Left ventricle myocardium inferior (tissue), 1 donor: ENCODE measurements at regions not wholly inside any gene's neighbourhood (a gene's known extent, or its start where the extent isn't known, plus 50 kb on each side); places are given as distances from the start of the nearest gene placed in this dataset.

Experiments
- DNase-seq: peaks from one replicate; pipeline ENCODE4 v3.0.0-alpha.2; 2020
- H3K27ac ChIP-seq: fragments of 200-600 bp; replicated peaks from 2 replicates; pipeline ENCODE4 v1.8.0; 2021
- H3K27me3 ChIP-seq: fragments of 200-600 bp; 2 replicates; pipeline ENCODE4 v1.8.0; 2021; ENCODE audit warnings: low read depth
- H3K36me3 ChIP-seq: fragments of 200-600 bp; 2 replicates; pipeline ENCODE4 v1.8.0; 2021
- H3K4me1 ChIP-seq: fragments of 200-600 bp; 2 replicates; pipeline ENCODE4 v1.8.0; 2021
- H3K4me3 ChIP-seq: fragments of 200-600 bp; 2 replicates; pipeline ENCODE4 v1.8.0; 2021; ENCODE audit warnings: mild to moderate bottlenecking, moderate library complexity
- H3K9me3 ChIP-seq: fragments of 200-600 bp; replicated peaks from 2 replicates; pipeline ENCODE4 v1.8.0; 2021
- intact Hi-C: fragments of 100-400 bp; cut with micrococcal nuclease; formaldehyde crosslinking; loops from one replicate; pipeline ENCODE4 v1.11.0; 2022
- TF ChIP-seq, protein P1 (sequence below): fragments of 200-600 bp; IDR thresholded peaks from 2 replicates; pipeline ENCODE4 v1.8.0; 2021; ENCODE audit warnings: antibody characterized with exemption, mild to moderate bottlenecking, borderline replicate concordance
- donor health status: DM: no; HTN: yes; CAD: no; lungs with severe emphysema.

DNA sequence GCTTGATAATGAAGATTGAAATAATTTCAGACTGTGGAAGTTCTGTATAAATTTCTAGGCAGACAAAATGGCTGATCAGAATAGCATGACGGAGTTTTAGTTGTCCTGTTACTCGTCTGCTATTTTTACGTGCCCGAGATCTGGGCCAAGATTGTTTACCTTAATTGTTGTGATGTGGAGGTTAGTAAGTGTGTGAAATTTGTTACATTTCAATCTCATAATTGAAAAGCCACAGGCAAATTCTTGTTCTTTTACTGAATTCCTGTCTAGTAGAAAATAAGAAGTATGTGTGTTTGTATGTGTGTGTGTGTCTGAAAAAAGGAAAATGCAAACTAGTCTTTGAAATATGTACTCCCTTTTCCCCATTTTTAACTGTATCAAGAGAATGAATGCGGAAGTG is 115.2 kb downstream of the UTRN start:
- intact Hi-C loops = no loop called here

DNA sequence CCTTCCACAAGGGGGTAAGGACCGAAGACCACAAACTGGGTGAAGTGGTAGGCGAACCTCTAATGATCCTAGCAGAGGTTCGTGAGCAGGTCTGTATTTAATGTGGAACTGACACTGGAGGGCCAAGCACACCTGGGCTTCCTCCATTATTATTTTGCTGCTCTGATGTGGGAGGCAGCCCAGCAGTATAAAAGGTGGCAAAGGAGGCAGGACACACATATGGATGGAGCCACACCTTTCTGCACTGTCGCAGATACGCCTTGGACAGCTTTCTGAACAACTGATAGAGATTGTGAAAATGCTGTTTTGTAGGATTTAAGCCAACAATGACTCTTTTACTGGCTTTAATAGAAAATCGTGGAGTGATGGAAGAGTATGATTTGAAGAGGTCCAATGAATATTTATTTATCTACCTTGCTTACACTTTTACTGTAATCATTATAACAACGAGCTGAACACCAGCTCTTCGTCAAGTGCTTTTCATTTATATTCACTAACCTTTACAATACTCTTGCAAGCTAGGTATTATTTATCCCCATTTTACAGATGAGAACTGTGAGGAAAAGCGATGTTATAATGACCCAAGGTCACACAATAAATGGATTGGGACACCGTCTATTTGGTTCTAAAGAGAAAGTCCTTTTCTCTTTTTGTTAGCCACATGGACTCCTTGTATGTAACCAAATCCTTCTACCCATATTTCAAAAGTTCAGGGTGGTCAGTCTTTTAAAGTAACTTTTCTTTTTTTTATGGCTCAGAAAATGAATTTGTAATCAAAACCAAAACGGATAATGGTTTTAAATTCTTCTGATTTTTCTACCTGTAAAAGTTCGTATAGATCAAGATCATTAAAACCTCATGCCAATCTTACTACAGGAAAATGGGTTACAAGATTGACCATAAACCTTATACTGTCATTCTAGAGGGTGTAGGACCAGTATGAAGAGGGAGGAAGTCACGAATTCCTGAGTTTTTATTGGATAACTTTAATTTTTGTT is 116.9 kb downstream of the UTRN start:
- H3K27me3 ChIP-seq = no peaks in the 10 kb centered on the region
- H3K27ac ChIP-seq = no peak overlapping the region
- no peaks in the 10 kb centered on the region for H3K36me3 ChIP-seq
- peaks cover 10% of the 10 kb centered on the region for H3K9me3 ChIP-seq
- no peak for DNase-seq
- intact Hi-C loops = no loop called here
- peaks cover 55% of the 10 kb centered on the region for H3K4me1 ChIP-seq
- TF ChIP-seq, protein P1, sequence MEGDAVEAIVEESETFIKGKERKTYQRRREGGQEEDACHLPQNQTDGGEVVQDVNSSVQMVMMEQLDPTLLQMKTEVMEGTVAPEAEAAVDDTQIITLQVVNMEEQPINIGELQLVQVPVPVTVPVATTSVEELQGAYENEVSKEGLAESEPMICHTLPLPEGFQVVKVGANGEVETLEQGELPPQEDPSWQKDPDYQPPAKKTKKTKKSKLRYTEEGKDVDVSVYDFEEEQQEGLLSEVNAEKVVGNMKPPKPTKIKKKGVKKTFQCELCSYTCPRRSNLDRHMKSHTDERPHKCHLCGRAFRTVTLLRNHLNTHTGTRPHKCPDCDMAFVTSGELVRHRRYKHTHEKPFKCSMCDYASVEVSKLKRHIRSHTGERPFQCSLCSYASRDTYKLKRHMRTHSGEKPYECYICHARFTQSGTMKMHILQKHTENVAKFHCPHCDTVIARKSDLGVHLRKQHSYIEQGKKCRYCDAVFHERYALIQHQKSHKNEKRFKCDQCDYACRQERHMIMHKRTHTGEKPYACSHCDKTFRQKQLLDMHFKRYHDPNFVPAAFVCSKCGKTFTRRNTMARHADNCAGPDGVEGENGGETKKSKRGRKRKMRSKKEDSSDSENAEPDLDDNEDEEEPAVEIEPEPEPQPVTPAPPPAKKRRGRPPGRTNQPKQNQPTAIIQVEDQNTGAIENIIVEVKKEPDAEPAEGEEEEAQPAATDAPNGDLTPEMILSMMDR = no peak
- no peak overlapping the region for H3K4me3 ChIP-seq

More for the DNA sequence above, 115.2 kb downstream of the UTRN start:
- Histone ChIP-seq H3K27me3 (no peaks in the 10 kb centered on the region), H3K36me3 (no peaks in the 10 kb centered on the region), H3K9me3 (peaks cover 10% of the 10 kb centered on the region), H3K27ac (no peak overlapping the region), H3K4me1 (peaks cover 40% of the 10 kb centered on the region), H3K4me3 (no peak overlapping the region)
- no peak for DNase-seq
- TF ChIP-seq, protein P1 = no peak

DNA sequence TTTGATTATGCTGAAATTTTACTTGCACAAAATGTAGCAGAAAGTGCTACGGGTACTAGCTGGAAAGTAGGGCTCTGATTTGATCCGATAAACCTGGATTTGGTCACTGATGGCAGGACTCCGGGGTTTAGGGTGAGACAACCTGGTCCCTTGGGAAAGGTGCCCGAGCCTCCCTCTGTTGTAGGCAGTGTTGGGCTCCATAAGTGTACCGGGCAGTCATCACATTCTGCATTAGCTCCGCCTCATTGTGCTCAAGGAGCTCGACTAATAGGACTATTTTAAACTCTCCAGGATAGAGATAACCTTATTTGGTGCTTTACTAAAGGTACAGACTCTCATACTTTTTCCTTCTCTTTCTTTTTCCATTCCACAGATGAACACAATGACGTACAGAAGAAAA is 117.6 kb downstream of the UTRN start:
- Histone ChIP-seq H3K27me3 (no peaks in the 10 kb centered on the region), H3K9me3 (peaks cover 6% of the 10 kb centered on the region), H3K4me1 (peaks cover 62% of the 10 kb centered on the region), H3K27ac (no peak overlapping the region), H3K36me3 (no peaks in the 10 kb centered on the region), H3K4me3 (no peak overlapping the region)
- DNase-seq = no peak
- TF ChIP-seq, protein P1 = no peak
- intact Hi-C loops = no loop called here

DNA sequence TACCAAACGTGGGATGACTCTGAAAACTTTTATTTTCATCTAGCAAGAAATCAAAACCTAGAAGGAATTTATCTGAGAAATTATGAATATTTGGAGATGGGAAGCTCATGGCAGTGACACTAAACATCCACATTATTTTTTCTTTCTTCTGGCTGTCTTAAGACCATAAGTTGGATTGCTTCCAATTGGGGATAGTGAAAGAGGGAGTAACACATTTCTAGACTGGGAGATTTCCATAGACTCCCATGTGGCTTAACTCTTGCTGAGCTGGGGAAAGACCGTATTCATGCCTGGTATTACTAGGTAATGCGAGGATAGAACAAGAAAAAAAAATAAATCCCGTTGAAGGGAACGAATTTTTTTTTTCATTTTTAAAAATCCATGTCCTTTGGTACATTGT is 120.0 kb downstream of the UTRN start:
- H3K27ac ChIP-seq = peak overlapping the region; percentile 40
- no peaks in the 10 kb centered on the region for H3K27me3 ChIP-seq
- H3K9me3 ChIP-seq = no peaks in the 10 kb centered on the region
- intact Hi-C loops = no loop called here
- peaks cover 71% of the 10 kb centered on the region for H3K4me1 ChIP-seq
- H3K36me3 ChIP-seq = no peaks in the 10 kb centered on the region
- DNase-seq = no peak
- no peak overlapping the region for H3K4me3 ChIP-seq
- TF ChIP-seq, protein P1 = no peak

DNA sequence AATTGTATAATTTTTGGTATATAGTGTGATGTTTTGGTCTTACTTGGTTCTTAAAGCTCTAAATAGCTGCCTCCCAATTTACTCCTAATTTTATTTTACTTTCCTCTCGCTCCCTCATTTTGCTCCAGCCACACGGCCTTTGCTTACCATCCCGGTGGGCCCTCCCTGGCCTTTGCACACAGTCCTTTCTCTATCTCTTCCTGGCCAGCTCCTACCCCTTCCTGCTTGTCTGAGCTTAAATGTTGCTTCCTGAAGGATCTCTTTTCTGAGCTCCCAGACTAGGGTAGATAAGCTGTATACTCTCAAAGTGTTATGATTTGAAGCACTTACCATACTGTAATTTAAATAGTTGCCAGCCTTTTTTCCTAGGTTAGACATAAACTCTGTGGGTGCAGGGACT is 121.7 kb downstream of the UTRN start:
- Histone ChIP-seq H3K36me3 (no peaks in the 10 kb centered on the region), H3K4me1 (peaks cover 71% of the 10 kb centered on the region), H3K9me3 (no peaks in the 10 kb centered on the region), H3K27me3 (no peaks in the 10 kb centered on the region), H3K27ac (peak overlapping the region; percentile 37), H3K4me3 (no peak overlapping the region)
- intact Hi-C loops = no loop called here
- DNase-seq = no peak
- TF ChIP-seq, protein P1 = no peak
